ENCODE measurements at regions not wholly inside any gene's neighbourhood (a gene's known extent, or its start where the extent isn't known, plus 50 kb on each side); places are given as distances from the start of the nearest gene placed in this dataset.

DNA sequence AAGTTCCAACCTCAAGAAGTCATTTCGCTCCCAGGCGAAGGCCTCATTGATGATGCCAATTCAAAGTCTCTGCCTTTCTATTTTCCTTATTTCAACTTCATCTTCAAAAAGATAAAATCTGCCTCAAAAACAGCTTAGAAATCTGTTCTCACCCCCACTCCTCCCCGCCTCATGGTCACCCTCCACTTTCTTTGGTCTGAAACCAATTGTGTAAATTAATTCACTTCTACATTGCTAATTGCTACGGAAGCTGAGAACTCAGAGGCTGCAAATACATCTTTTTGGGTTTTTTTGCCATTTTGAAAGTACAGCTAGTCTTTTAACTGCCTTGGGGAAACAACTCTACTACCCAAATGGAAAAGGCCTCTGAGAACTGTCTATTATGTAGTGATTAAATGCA, 350.0 kb upstream of the SLC24A2 start:
- H3K9me3 Mint-ChIP-seq (ENCODE audit: low read depth): no peaks in the 10 kb centered on the region
- no peaks in the 10 kb centered on the region for H3K36me3 Mint-ChIP-seq (ENCODE audit: insufficient read depth)
- TF ChIP-seq, protein P1, sequence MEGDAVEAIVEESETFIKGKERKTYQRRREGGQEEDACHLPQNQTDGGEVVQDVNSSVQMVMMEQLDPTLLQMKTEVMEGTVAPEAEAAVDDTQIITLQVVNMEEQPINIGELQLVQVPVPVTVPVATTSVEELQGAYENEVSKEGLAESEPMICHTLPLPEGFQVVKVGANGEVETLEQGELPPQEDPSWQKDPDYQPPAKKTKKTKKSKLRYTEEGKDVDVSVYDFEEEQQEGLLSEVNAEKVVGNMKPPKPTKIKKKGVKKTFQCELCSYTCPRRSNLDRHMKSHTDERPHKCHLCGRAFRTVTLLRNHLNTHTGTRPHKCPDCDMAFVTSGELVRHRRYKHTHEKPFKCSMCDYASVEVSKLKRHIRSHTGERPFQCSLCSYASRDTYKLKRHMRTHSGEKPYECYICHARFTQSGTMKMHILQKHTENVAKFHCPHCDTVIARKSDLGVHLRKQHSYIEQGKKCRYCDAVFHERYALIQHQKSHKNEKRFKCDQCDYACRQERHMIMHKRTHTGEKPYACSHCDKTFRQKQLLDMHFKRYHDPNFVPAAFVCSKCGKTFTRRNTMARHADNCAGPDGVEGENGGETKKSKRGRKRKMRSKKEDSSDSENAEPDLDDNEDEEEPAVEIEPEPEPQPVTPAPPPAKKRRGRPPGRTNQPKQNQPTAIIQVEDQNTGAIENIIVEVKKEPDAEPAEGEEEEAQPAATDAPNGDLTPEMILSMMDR (IDR thresholded peaks at IDR 0.05; ENCODE audit: unreplicated experiment): no peak
- peak overlapping the region; percentile 6 for H3K27ac Mint-ChIP-seq
- H3K27me3 Mint-ChIP-seq: no peaks in the 10 kb centered on the region
- H3K4me1 Mint-ChIP-seq (ENCODE audit: low read depth): peaks cover 12% of the 10 kb centered on the region
- H3K4me3 Mint-ChIP-seq (ENCODE audit: low read depth): no peak overlapping the region
- DNase-seq (ENCODE audit: low spot score, unreplicated experiment): no peak

DNA sequence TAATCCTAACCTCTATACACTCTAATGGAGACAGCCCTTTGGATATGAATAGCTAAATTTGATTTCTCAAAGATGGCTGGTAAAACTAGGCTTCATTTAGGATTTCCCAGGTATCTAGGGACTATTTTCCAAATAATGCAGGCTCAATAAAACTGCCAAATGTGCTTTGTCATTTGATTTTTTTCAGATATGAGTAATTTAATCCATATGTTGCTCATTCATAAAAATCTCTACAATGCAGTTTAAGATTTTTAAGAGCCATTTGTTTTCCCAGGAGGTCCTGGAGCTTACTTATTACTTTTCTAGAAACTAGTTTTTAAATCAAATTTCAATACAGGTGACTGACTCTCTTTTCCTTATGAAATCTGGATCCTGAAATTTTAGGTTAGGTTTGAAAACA, 349.3 kb upstream of the SLC24A2 start:
- no peak for DNase-seq (ENCODE audit: low spot score, unreplicated experiment)
- Mint-ChIP-seq H3K36me3 (ENCODE audit: insufficient read depth) (no peaks in the 10 kb centered on the region), H3K4me3 (ENCODE audit: low read depth) (no peak overlapping the region), H3K9me3 (ENCODE audit: low read depth) (no peaks in the 10 kb centered on the region), H3K27me3 (no peaks in the 10 kb centered on the region), H3K4me1 (ENCODE audit: low read depth) (peaks cover 11% of the 10 kb centered on the region), H3K27ac (no peak overlapping the region)
- TF ChIP-seq, protein P1 (IDR thresholded peaks at IDR 0.05; ENCODE audit: unreplicated experiment): no peak

DNA sequence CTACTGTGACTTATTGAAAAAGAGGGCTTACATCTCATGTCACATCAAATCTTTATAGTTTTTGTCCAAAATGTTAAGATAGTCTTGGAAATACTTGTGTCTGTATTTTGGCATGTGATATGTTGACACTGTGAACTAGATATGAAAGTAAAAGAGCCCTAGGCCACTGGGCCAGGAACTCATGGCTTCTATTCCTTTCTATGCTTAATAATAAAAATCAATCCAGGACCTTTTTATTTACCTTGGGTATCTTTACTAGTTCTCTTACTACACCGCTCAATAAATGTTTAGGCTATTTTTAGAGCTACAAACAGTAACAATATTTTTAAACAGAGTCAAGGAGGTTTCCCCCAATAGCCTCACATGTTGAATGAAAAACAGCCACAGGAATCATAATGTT, 348.6 kb upstream of the SLC24A2 start:
- no peak for DNase-seq (ENCODE audit: low spot score, unreplicated experiment)
- no peak overlapping the region for H3K27ac Mint-ChIP-seq
- TF ChIP-seq, protein P1 (IDR thresholded peaks at IDR 0.05; ENCODE audit: unreplicated experiment): no peak
- no peaks in the 10 kb centered on the region for H3K27me3 Mint-ChIP-seq
- no peaks in the 10 kb centered on the region for H3K9me3 Mint-ChIP-seq (ENCODE audit: low read depth)
- H3K4me1 Mint-ChIP-seq (ENCODE audit: low read depth): peaks cover 10% of the 10 kb centered on the region
- H3K4me3 Mint-ChIP-seq (ENCODE audit: low read depth): no peak overlapping the region
- H3K36me3 Mint-ChIP-seq (ENCODE audit: insufficient read depth): no peaks in the 10 kb centered on the region

DNA sequence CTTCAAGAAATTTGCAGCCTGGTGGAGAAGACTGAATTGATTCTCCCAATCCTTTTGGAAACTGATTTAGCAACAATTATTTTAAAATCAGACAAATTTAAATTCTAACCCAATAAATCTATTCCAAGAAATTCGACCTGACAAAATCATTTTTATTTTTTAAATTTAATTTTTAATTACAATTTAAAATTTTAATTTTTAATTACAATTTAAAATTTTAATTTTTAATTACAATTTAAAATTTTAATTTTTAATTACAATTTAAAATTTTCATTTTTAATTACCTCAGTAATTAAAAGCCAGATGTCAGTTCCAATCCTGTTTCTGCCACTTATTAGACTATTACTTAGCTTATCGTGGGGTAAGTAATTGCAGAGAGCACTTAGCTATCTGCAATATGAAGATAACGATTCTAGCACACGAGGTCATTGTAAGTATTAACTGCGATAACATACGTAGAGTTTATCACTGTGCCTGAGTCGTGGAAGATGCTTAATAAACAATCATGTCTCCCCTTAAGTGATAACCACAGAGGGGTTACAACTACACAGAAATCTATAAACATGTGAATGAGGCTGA, 346.4 kb upstream of the SLC24A2 start:
- Mint-ChIP-seq H3K36me3 (ENCODE audit: insufficient read depth) (no peaks in the 10 kb centered on the region), H3K27ac (no peak overlapping the region), H3K9me3 (ENCODE audit: low read depth) (no peaks in the 10 kb centered on the region), H3K4me3 (ENCODE audit: low read depth) (no peak overlapping the region), H3K4me1 (ENCODE audit: low read depth) (peaks cover 7% of the 10 kb centered on the region), H3K27me3 (no peaks in the 10 kb centered on the region)
- DNase-seq (ENCODE audit: low spot score, unreplicated experiment): no peak
- TF ChIP-seq, protein P1 (IDR thresholded peaks at IDR 0.05; ENCODE audit: unreplicated experiment): no peak

DNA sequence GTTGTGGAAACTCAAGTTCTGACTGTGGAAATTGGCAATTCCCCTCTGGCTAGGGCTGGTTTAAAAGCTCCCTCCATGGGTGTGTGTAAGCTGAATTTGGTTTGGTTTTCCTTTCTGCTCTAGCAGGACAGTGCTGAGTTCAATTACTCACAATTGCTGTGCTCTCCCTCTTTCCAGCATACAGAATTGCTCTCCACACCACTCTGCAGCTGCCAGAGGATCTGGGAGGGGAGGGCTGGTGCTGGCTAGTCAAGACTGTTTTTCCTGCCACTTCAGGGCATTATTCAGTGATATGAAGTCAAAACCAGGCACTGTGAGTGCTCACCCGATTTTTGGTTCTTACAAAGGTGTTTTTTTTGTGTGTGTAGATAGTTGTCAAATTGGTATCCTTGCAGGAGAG, 336.9 kb upstream of the SLC24A2 start:
- DNase-seq (ENCODE audit: low spot score, unreplicated experiment): no peak
- no peaks in the 10 kb centered on the region for H3K4me1 Mint-ChIP-seq (ENCODE audit: low read depth)
- H3K9me3 Mint-ChIP-seq (ENCODE audit: low read depth): no peaks in the 10 kb centered on the region
- TF ChIP-seq, protein P1 (IDR thresholded peaks at IDR 0.05; ENCODE audit: unreplicated experiment): no peak
- no peaks in the 10 kb centered on the region for H3K27me3 Mint-ChIP-seq
- no peak overlapping the region for H3K27ac Mint-ChIP-seq
- H3K36me3 Mint-ChIP-seq (ENCODE audit: insufficient read depth): no peaks in the 10 kb centered on the region
- H3K4me3 Mint-ChIP-seq (ENCODE audit: low read depth): no peak overlapping the region
